GM18505 (cell line): ENCODE measurements at regions not wholly inside any gene's neighbourhood (a gene's known extent, or its start where the extent isn't known, plus 50 kb on each side); places are given as distances from the start of the nearest gene placed in this dataset.

Experiments
- ATAC-seq: cut with Tn5 transposase; IDR thresholded peaks from one replicate; pipeline ENCODE4 v1.9.1; 2021; ENCODE audit not compliant: unreplicated experiment
- POLR2A ChIP-seq: IDR thresholded peaks from 4 replicates; pipeline ENCODE4 v1.6.1; 2011; ENCODE audit warnings: borderline replicate concordance; ENCODE audit not compliant: insufficient read depth, insufficient read length; ENCODE audit errors: extremely low read depth

- no peak for ATAC-seq
These were observed 735.4 kb downstream of the LTN1 start for GRCh38 chr21:28257276-28257675.

GRCh38 chr21:28256837-28257236 lies 735.8 kb downstream of the LTN1 start:
- no peak for ATAC-seq
- no peak for TF ChIP-seq POLR2A

More at GRCh38 chr21:28257276-28257675, 735.4 kb downstream of the LTN1 start:
- TF ChIP-seq POLR2A = no peak

- no peak for TF ChIP-seq POLR2A
- no peak for ATAC-seq
These were observed 736.3 kb downstream of the LTN1 start for GRCh38 chr21:28256420-28256831.

DNA sequence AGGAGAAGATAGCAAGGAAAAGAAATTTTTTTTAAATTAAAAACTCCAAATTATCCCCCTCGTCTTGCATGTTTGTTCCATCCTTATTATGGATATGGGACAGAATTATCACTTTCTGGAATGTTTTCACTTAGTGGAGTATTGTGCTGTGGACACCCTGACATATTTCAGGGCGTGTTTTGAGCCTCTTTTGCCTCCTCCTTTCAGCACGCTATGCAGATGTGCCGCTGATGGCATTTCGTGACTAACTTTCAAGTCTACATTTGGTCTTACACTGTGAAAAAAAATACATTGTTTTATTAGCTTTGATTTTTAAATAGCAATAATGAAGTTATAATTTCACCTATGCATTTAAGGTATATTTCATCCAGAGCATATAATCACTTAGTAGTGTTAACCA lies 738.7 kb downstream of the LTN1 start:
- TF ChIP-seq POLR2A = no peak
- no peak for ATAC-seq

GRCh38 chr21:28253338-28253737 lies 739.3 kb downstream of the LTN1 start:
- no peak for TF ChIP-seq POLR2A
- ATAC-seq = no peak

GRCh38 chr21:28252928-28253327 lies 739.7 kb downstream of the LTN1 start:
- no peak for ATAC-seq
- TF ChIP-seq POLR2A = no peak

GRCh38 chr21:28250946-28251345 lies 741.7 kb downstream of the LTN1 start:
- no peak for TF ChIP-seq POLR2A
- no peak for ATAC-seq

GRCh38 chr21:28247454-28248020 lies 745.1 kb downstream of the LTN1 start:
- no peak for ATAC-seq
- TF ChIP-seq POLR2A = no peak

- no peak for TF ChIP-seq POLR2A
- ATAC-seq = no peak
These were observed 752.1 kb downstream of the LTN1 start for GRCh38 chr21:28240586-28240985.

GRCh38 chr21:28239340-28239739 lies 753.3 kb downstream of the LTN1 start:
- ATAC-seq = no peak

GRCh38 chr21:28237661-28238060 lies 755.0 kb downstream of the LTN1 start:
- no peak for TF ChIP-seq POLR2A
- ATAC-seq = no peak

More at GRCh38 chr21:28239340-28239739, 753.3 kb downstream of the LTN1 start:
- TF ChIP-seq POLR2A = no peak

- no peak for TF ChIP-seq POLR2A
- no peak for ATAC-seq
These were observed 757.3 kb downstream of the LTN1 start for GRCh38 chr21:28235169-28235895.

- no peak for ATAC-seq
- TF ChIP-seq POLR2A = no peak
These were observed 758.4 kb downstream of the LTN1 start for GRCh38 chr21:28234326-28234725.

DNA sequence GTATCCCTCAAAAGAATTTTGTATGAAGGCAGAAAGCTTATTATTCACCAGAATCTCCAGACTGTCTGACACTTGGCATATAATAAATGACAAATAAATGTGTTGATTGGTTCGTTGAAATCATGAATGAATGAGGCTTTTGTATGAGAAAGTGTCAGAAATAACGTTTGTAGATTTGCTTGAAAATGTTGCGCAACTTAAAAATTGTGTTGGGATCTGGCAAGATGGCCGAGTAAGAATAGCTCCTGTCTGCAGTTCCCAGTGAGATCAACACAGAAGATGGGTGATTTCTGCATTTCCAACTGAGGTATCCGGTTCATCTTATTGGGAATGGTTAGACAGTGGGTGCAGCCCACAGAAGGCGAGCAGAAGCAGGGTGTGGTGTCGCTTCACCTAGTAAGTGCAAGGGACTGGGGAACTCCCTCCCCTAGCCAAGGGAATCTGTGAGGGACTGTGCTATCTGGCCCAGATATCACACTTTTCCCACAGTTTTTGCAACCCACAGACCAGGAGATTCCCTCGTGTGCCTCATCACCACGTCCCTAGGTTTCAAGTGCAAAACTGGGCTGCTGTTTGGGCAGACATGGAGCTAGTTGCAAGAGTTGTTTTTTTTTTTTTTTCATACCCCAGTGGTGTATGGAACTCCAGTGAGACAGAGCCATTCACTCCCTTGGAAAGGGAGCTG lies 759.0 kb downstream of the LTN1 start:
- no peak for ATAC-seq
- TF ChIP-seq POLR2A = no peak
